KMS-11 (cell line): ENCODE measurements at regions not wholly inside any gene's neighbourhood (a gene's known extent, or its start where the extent isn't known, plus 50 kb on each side); places are given as distances from the start of the nearest gene placed in this dataset.

ENCODE experiments used
- H2AFZ ChIP-seq: fragments of 200-600 bp; sonication (generic); 2 replicates; pipeline ENCODE4 v1.6.1; 2016; ENCODE audit warnings: antibody characterized with exemption, mixed run types, low read depth
- H3K27ac ChIP-seq: fragments of 200-600 bp; sonication (generic); 2 replicates; pipeline ENCODE4 v1.6.1; 2016; ENCODE audit warnings: mild to moderate bottlenecking, mixed run types
- H3K27me3 ChIP-seq: fragments of 200-600 bp; sonication (generic); 2 replicates; pipeline ENCODE4 v1.6.1; 2017; ENCODE audit warnings: mild to moderate bottlenecking, low read depth, mixed run types, moderate library complexity; ENCODE audit not compliant: insufficient read depth
- H3K36me3 ChIP-seq: fragments of 200-600 bp; sonication (generic); 2 replicates; pipeline ENCODE4 v1.6.1; 2017; ENCODE audit warnings: mild to moderate bottlenecking, mixed run types; ENCODE audit not compliant: insufficient read depth
- H3K4me1 ChIP-seq: fragments of 200-600 bp; sonication (generic); 2 replicates; pipeline ENCODE4 v1.6.1; 2016; ENCODE audit warnings: mild to moderate bottlenecking, low read depth, mixed run types; ENCODE audit not compliant: poor library complexity, severe bottlenecking
- H3K4me2 ChIP-seq: fragments of 200-600 bp; sonication (generic); 2 replicates; pipeline ENCODE4 v1.7.0; 2016; ENCODE audit warnings: mild to moderate bottlenecking, mixed run types
- H3K4me3 ChIP-seq: fragments of 200-600 bp; sonication (generic); IDR thresholded peaks from 2 replicates; pipeline ENCODE4 v1.6.1; 2017; ENCODE audit warnings: low read depth, low read length, mixed read lengths; ENCODE audit not compliant: insufficient read depth
- H3K79me2 ChIP-seq: fragments of 200-600 bp; sonication (generic); 2 replicates; pipeline ENCODE4 v1.6.1; 2016; ENCODE audit warnings: low read depth, mixed run types; ENCODE audit not compliant: insufficient read depth
- H3K9ac ChIP-seq: fragments of 200-600 bp; sonication (generic); 2 replicates; pipeline ENCODE4 v1.6.1; 2016; ENCODE audit warnings: mild to moderate bottlenecking, mixed run types
- H4K20me1 ChIP-seq: fragments of 200-600 bp; sonication (generic); 2 replicates; pipeline ENCODE4 v1.6.1; 2016; ENCODE audit warnings: mild to moderate bottlenecking, mixed run types; ENCODE audit not compliant: insufficient read depth
- CTCF ChIP-seq: fragments of 200-600 bp; sonication (generic); conservative IDR thresholded peaks from 2 replicates; pipeline ENCODE4 v1.6.1; 2017; ENCODE audit warnings: low read depth, mild to moderate bottlenecking, antibody characterized with exemption, low read length, moderate library complexity, mixed read lengths

- TF ChIP-seq CTCF, result no peak
- no peaks in the 10 kb centered on the region for H3K27me3 ChIP-seq
- no peak overlapping the region for H3K4me3 ChIP-seq
- no peaks in the 10 kb centered on the region for H3K36me3 ChIP-seq
- H3K27ac ChIP-seq, result no peak overlapping the region
- no peak overlapping the region for H3K9ac ChIP-seq
- no peaks in the 10 kb centered on the region for H4K20me1 ChIP-seq
- no peaks in the 10 kb centered on the region for H3K79me2 ChIP-seq
- no peak overlapping the region for H2AFZ ChIP-seq
- no peaks in the 10 kb centered on the region for H3K4me1 ChIP-seq
- no peak overlapping the region for H3K4me2 ChIP-seq
Measured at GRCh38 chr3:168612671-168613070, 516.9 kb upstream of the GOLIM4 start.

- no peaks in the 10 kb centered on the region for H4K20me1 ChIP-seq
- no peak overlapping the region for H3K9ac ChIP-seq
- no peaks in the 10 kb centered on the region for H3K36me3 ChIP-seq
- no peak overlapping the region for H3K27ac ChIP-seq
- H3K4me2 ChIP-seq, result no peak overlapping the region
- H3K79me2 ChIP-seq, result no peaks in the 10 kb centered on the region
- H3K4me3 ChIP-seq, result no peak overlapping the region
- TF ChIP-seq CTCF, result no peak
- no peak overlapping the region for H2AFZ ChIP-seq
- H3K4me1 ChIP-seq, result no peaks in the 10 kb centered on the region
- no peaks in the 10 kb centered on the region for H3K27me3 ChIP-seq
Measured at GRCh38 chr3:168611826-168612225, 516.1 kb upstream of the GOLIM4 start.

GRCh38 chr3:168608926-168609325, 513.2 kb upstream of the GOLIM4 start:
- Histone ChIP-seq H2AFZ (no peak overlapping the region), H3K4me2 (no peak overlapping the region), H3K9ac (no peak overlapping the region), H3K27ac (no peak overlapping the region), H3K36me3 (no peaks in the 10 kb centered on the region), H3K4me1 (no peaks in the 10 kb centered on the region), H3K79me2 (no peaks in the 10 kb centered on the region), H3K27me3 (no peaks in the 10 kb centered on the region), H3K4me3 (no peak overlapping the region), H4K20me1 (no peaks in the 10 kb centered on the region)
- no peak for TF ChIP-seq CTCF

DNA sequence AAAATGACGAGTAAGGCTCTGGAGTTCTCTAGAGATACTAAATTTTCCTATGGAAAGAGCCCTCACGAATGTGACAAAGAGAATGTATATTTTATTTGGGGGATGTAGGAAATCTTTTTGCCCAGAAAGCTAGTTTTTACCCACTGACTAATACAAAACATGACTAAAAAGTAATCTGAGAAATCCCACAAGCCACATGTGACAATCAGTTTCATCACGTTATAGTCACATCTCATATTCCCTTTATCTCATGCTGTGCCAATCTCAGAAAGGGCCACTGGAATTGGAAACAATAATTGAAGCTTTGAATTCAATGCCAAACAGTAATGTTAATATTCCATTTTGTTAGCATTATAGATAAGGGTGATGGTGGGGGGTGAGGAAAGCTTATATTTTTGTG, 509.0 kb upstream of the GOLIM4 start:
- no peaks in the 10 kb centered on the region for H3K79me2 ChIP-seq
- H3K36me3 ChIP-seq, result no peaks in the 10 kb centered on the region
- no peaks in the 10 kb centered on the region for H3K4me1 ChIP-seq
- H3K4me2 ChIP-seq, result no peak overlapping the region
- no peaks in the 10 kb centered on the region for H3K27me3 ChIP-seq
- no peak overlapping the region for H3K9ac ChIP-seq
- no peak overlapping the region for H3K27ac ChIP-seq
- no peaks in the 10 kb centered on the region for H4K20me1 ChIP-seq
- no peak for TF ChIP-seq CTCF
- H2AFZ ChIP-seq, result no peak overlapping the region
- H3K4me3 ChIP-seq, result no peak overlapping the region

- H3K27ac ChIP-seq, result no peak overlapping the region
- H3K27me3 ChIP-seq, result no peaks in the 10 kb centered on the region
- no peak overlapping the region for H2AFZ ChIP-seq
- H3K36me3 ChIP-seq, result no peaks in the 10 kb centered on the region
- no peaks in the 10 kb centered on the region for H3K79me2 ChIP-seq
- no peak overlapping the region for H3K4me3 ChIP-seq
- no peak for TF ChIP-seq CTCF
- no peaks in the 10 kb centered on the region for H3K4me1 ChIP-seq
- no peaks in the 10 kb centered on the region for H4K20me1 ChIP-seq
- no peak overlapping the region for H3K4me2 ChIP-seq
- H3K9ac ChIP-seq, result no peak overlapping the region
Measured at GRCh38 chr3:168598250-168598649, 502.5 kb upstream of the GOLIM4 start.
